ENCODE measurements at regions not wholly inside any gene's neighbourhood (a gene's known extent, or its start where the extent isn't known, plus 50 kb on each side); places are given as distances from the start of the nearest gene placed in this dataset.

DNA sequence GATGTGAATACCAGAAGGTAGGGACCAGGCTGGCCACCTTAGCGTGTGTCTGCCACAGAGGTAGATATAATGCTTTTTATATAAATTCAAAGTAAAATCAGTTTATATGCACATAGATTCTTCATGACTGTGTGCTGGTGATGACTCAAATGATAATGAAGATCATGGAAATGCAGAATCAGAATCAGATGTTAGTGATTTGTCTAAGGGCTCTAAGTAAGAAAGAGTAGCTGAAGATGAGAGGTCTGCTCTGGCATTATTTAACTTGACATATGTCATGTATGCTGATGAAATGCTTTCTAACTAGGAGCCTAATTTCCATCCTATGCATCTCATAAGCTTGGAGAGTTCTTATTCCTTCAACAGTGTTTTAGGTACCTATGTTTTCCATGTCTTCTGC is 50.3 kb upstream of the DPH6 start:
- no peak for DNase-seq (ENCODE audit: low spot score)

DNA sequence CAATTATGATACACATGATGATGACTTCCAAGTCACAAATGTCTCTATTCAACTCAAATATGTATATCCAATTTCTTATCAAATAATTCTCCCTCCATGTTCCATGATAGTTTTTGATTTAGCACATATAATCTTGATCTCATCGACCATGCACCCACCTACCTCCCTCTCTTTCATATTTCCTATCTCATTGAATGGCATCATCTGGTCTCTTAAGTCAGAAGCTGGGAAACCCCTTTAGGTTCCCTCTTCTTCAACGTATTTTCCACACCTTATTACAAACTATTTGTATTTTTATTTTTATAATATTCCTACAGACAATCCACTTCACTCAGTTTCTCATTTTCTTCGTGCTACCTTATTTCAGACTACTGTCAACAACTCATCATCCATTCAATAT is 56.9 kb upstream of the DPH6 start:
- DNase-seq (ENCODE audit: low spot score): no peak

DNA sequence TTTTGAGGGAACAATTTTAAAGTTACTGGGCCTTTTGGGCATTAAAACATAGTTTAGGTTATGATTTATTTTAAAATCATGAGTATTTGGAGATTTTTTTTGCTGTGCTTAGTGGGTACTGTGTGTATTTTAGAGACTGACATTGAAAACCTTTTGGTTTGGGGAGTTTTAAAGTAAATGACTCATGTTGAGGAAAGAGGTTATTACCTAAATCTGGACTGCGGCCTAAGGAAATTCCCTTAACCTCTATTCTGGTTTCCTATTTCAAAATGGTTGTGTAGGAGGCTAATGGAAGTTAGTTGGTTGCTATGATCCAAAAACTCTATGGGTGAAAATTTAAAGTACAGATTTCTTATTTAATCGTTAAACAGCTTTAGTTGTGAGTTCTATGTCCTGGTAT is 57.3 kb upstream of the DPH6 start:
- no peak for DNase-seq (ENCODE audit: low spot score)

DNA sequence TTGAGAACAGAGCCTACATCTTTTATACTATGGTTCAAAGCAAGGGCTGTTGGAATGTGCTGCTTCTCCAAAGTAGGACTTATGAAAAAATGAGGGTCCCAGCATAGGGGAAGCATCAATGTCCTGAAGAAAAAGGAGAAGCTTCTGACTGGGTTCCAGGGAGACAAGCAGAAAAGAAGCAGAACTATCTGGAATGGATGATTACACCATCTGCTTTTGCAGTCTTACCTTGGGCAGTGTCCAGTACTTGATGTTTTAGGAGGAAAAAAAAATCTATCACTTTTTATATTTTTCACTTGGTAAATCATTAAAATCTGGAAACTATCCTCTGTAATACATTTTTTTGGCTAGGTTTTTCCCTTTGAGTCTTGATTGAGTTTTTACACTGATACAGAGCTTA is 57.9 kb upstream of the DPH6 start:
- DNase-seq (ENCODE audit: low spot score): no peak

DNA sequence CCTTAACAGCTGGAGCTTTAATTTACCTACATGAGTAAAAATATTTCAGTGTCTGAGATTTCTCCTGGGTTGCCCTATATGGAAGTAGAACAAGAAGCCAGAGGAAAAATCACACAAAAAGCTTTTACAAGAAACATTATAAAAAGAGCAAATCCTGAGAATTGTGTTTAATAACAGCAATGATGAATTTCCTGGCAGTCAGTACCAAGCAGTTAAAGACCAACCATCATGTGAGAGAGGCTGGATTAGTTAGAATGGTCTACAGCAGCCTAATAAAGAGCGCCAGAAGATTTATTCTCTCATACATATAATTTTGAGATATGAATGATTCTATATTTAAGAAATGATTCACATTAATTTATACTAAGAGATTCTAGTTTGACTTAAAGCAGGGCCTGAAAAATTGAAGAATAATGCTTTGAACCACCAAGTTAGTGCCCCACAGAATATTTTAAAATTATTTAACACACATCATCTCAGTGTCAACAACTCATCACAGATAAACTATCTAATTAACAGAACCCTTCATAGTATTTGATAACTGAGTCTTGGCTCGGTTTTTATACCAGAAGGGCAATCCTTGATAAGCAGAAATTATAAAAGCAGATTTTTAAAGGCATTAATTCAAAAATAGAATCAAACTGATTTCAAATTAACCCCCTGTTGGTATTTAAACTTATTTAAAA is 59.9 kb upstream of the DPH6 start:
- no peak for DNase-seq (ENCODE audit: low spot score)

DNA sequence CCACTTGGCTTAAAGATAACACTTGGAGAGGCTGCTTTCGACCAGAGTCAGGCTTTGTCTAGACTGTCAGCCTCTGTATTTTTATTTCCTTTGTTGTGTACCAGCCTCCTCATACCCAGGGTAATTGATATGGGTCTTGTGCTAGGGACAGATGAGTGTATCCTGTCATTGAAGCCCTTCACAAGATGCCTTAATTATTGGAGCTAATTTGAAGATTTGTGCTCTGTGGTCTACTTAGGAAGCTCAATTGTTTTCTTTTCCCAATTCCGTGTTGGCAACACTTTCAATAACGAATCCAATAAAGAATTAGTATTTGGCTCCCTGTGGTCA is 60.5 kb upstream of the DPH6 start:
- no peak for DNase-seq (ENCODE audit: low spot score)

DNA sequence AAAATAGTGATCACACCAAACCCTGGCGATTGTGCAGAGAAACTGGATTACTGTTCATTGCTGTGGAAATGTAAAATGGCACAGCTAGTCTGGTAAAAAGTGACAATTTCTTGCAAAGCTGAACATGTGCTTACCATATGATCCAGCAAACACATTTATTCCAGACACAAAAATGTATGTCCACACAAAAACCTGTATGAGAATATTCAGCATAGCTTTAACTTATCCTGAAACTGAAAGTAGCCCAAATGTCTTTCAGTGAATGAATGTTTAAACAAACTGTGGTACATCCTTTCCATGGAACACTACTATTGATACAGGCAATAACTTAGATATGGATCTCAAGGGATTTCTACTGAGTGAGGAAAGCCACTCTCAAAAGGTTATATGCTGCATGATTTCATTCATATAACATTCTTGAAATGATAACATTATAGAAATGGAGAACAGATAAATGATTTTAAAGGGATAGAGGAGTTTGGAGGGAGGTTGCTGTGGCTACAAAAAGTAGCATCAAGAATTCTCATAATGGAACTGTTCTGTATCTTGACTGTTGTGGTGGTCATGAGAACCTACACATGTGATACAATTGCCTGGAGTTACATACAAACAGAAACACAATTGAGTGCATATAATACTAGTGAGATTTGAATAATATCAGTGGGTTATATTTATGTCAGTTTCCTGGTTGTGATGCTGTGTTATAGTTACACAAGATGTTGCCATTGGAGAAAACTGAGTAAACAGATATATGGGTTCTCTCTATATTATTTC is 70.7 kb upstream of the DPH6 start:
- DNase-seq (ENCODE audit: low spot score): no peak

DNA sequence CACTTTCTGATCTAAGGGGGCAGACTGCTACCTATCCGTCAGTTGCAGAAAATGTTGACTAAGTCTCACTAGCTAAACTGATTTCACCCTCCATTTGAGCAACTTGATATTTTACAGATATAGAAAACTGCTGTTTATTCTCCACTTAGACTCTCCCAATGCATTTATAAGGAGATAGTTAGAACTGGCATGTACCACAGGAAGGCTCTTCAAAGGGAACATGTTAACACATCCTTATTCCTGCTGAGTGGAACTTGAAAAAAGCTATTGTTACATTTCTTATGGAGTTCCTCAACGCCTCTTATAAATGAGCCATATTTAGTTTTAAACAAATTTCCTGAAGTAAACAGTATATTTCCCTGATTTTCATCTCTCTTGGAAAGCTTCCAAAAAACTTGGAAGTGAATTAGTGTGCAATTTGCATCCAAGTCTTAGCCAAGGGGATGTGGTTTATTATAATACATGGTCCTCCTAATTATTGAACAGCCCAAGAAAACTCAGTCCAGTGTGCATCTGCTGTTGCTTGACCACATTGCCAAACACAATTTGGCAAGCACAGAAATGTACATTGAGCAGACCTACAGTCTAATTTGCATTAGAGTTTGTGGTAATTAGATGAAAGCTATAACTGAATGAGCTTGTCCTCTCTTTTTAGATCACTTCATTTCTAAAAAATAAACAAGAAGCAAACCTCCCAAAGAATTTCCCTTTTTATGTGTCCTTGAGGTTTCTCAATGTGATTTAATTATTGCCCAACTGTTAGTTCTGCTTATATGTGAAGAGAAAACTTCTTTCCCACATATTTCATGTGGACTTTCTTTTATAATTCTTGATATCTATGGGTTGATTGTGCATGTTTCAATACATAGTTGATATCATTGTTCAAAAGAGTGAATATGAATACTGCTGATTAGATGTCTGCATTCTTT is 72.6 kb upstream of the DPH6 start:
- DNase-seq (ENCODE audit: low spot score): no peak

DNA sequence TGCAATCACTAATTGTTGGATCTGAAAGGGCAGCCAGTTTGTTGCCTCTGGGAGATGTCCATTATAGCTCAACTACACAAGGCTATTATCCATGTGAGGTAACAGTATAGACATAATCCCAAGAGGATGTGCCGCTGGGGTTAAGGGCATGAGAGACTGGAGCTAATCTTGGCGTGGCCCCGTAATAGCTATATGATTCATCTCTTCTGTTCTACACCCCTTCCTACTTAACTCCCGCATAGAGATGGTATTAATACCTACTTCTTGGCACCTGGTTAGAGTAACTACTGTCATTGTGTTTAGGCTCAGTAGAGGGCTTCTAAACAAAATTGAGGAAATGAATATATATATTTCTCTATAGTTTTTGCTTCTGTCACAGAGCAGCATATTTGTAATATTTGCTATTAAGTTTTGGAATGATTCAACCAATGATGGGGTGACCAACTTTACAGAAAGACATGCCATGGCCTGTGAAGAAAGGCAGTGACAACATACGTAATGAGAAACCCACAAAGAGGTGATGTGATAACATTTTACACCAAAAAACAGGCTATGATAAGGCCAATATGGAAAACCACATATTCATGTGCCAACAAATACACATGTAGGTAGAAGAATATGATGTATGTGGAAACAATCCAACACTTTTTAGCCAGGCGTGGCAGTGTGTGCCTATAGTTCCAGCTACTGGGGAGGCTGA is 76.8 kb upstream of the DPH6 start:
- no peak for DNase-seq (ENCODE audit: low spot score)

DNA sequence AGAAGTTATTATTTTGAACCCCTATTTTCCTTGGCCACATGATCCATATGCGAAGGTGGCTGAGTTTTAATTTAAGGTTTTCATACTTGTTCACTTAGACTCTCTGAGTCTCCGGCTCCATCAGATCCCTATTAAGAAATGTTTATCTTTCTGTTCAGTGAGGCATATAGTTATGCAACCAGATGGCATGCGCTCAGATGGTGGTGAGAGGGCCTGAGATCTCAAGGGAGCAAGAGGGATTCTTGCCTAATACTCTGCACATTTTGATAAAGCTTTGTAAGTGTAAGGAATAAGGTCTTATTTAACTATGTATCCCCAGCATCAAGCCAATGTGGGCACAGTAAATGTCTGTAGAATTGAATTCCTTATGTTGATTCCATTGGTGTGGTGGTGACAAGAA is 78.9 kb upstream of the DPH6 start:
- DNase-seq (ENCODE audit: low spot score): no peak

DNA sequence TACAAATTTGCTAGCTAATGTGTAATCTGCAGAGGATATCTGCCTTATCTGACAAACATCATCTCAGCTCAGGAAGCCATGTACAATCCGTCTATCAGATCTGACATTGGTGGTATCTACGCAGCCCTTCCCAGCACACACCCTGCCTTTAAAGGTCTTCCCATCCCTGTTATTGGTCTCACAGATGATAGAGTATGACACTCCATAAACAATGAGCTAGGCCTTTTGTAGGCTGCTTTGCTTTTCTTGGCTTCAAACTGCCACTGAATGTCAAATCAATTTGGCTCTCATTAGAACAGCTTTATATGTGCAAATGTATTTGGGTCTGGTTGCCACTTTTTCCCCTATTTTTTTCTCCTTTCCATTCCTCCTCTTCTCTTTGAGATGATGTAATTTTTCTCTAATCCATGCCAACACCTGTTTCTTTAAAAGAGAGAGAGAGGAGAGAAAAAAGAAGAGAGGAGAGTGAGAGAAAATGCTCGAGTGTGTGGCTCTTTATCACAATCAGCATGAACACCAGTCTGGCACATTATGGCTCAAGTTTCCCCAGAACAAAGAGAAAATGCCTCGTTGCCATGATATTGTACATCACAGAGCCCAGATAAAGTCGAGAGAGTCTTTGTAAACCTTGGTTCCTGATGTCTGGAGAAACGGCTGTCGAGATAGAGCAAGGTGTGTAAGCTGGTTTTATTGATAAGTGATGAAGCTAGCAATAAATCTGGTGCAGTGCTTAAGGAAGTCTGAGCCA is 80.8 kb upstream of the DPH6 start:
- DNase-seq (ENCODE audit: low spot score): no peak

DNA sequence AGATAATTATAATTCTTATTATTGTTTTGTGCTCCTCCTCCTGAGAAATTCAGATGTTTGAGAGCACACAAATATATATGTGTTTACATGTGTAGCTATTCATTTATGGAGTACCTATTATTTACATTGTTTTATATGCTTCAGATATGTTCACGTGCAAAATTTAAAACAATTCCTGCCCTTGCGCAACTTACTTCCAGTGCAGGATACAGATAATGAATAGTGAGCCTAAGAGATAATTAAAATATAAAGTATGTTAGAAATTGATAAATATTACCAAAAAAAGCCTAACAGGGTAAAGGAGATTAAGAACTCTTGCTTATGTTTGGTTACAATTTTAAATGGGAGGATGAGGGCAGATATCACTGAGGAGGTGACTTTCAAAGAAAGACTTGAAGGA is 81.7 kb upstream of the DPH6 start:
- no peak for DNase-seq (ENCODE audit: low spot score)

DNA sequence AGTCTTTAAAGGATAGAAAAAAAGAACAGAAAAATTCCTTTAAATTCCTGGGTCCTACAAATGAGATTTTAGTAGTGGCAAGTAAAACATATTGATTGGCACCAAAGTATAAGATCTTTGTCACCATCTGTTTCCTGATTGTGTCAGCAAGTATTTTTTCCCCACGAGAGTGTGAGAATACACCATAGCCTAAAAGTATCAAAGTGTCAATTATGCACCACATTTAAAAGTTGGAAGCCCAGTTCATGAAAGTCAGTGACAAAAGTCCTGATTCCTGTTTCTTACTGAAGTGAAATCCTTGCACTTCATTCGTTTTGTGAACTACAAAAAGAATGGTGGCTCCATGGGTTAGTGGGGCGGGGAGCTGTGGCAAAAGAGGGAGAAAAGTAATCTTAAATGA is 83.8 kb upstream of the DPH6 start:
- no peak for DNase-seq (ENCODE audit: low spot score)

DNA sequence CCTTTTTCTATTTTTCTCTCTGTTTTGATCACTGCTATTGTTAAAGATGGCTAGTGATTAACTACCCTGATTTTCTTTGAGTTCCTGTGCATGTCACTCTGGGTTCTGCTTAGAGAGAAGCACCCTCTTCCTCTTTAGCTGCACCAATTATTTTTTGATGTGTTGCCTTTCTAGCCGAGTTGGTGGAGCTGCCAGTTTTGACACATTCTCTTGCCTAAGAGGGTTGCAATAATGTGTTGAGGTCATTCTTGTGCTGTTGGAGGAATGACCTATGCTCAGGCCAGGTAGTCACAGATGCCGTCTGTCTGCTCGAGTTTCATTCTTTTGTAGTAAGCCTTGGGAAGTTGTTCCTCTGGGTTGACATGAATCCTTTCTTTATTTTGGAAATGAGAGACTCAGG is 84.6 kb upstream of the DPH6 start:
- no peak for DNase-seq (ENCODE audit: low spot score)

DNA sequence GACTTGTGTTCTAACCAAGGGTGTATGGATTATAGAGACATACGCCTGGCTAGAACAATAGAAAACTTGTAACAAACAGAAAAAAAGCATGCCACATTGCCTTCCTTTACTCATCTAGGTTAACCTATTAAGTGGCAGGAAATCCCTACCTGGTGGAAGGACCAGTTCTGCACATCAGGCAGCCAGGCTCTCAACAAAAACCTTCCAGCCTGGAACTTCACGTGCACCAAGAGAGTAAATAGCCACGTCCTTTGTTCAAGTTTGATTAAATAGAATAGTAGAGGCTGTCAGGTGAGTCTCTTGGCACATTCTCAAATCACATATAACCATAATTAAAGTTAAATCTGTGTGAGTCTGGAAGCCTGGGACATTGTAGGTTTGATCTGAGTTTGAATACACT is 85.0 kb upstream of the DPH6 start:
- DNase-seq (ENCODE audit: low spot score): no peak

DNA sequence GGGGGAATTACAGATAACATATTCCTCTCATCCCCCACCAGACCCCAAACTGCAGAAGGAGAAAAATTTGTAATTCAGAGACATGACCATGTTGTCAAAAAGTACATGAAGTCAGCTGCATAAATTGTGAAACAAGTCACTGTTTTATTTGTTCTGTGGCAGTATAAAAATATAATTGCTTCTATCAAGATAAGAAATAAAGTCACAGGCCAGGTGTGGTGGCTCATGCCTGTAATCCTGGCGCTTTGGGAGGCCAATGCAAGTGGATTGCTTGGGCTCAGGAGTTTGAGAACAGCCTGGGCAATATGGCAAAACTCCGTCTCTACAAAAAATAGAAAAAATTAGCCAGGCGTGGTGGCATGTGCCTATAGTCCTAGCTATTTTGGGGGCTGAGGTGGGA is 87.7 kb upstream of the DPH6 start:
- no peak for DNase-seq (ENCODE audit: low spot score)

DNA sequence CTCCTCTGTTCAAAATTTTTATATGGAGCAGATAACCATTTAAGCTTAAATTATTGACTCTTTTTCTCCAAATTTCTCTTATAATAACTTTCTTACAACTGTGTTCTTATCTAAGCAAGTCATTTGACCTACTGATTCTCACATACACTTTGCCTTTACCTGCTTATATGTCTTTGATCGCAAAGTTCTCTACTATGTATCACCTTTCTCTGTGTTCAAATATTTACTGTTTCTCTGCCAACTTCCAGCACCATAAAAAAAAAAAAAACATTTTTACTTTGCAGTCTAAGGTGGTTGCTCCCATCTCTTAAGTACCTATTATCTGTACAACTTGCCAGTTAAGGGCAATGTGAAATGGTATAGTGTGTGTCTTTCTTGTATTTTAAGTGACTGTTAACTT is 100.8 kb upstream of the DPH6 start:
- no peak for DNase-seq (ENCODE audit: low spot score)

DNA sequence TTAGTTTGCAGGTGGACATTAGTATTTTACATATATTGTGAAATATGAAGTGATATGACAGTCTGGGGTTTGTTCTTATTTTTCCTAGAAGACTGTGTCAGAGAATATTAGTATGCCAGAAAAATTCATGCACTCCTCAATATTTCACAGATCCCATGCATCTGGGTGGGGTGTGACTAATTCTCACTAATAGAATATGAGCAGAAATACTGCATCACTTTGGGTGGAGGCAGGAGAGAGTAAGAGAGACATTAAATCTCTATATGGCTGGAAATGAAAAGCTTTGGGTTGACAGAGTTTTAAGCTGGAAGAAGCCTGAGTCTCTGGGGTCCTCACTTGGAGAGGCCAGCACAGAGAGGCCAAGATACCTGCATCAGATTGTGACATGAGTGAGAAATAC is 101.3 kb upstream of the DPH6 start:
- no peak for DNase-seq (ENCODE audit: low spot score)

DNA sequence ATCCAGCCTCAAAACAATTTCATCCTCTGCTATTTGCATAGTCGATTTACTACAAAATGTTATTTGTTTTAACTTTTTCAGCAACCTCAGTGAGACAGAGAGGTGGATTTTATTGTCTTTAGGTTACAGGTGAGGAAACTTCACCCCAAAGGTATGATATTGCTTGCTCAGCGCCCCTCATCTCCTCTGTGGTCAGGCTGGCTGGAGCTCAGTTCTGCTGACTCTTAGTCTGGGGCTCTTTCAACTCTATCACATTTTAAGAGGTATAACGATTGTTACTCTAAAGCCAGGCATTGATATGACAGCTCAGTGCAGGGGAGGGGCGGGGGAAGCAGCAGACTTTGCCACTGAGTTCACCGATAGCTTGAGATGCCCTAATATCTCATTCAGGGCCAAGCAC is 103.0 kb upstream of the DPH6 start:
- no peak for DNase-seq (ENCODE audit: low spot score)

DNA sequence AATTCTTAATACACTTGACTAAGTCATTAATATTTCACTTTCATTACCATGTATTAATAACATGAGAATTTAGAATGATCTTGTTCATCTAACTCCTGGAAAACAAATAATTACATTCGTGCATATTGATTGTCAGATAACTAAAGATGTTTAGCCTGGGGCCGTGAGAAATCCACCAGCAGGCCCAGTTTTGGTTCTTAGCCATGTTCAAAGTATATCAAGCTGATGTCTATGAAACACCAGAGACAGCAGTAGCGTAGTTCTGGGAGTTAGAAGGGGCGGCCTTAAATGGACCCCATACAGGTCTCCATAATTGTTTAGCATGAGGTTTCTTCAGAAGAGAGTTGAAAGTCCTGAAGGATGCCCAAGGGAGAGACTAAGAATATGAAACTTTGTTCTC is 103.6 kb upstream of the DPH6 start:
- DNase-seq (ENCODE audit: low spot score): no peak

DNA sequence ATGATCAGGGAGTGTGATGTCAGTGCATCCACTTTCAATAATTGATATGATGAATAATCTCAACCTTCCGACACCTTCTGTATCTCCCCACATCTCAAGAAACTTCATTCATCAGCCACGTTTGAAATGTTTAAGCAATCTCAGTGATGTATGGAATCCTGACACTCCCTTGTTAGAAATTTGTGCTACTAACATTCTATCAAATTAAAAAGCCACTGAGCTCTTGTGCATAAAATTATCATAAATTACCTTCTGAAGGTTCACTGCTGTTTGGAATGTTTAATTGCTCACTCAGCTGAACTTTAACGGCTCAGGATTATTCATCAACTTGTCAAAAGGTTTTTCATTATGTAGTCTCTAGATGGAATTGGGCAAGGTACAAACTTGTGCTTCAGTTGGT is 108.4 kb upstream of the DPH6 start:
- no peak for DNase-seq (ENCODE audit: low spot score)

All from cerebellar cortex (tissue), 1 donor.